HPDE6-E6E7 (cell line): ENCODE measurements at regions not wholly inside any gene's neighbourhood (a gene's known extent, or its start where the extent isn't known, plus 50 kb on each side); places are given as distances from the start of the nearest gene placed in this dataset.
A peak's percentile ranks its signal among the peaks of the same experiment; 100 is the strongest.

ENCODE experiments used
- DNase-seq: peaks from one replicate; pipeline ENCODE4 v3.0.0; 2011; ENCODE audit warnings: missing footprints; ENCODE audit errors: extremely low spot score

- peak; percentile 77 for DNase-seq
These were observed 108.8 kb downstream of the B3GNT2 start for GRCh38 chr2:62304429-62305417.

- DNase-seq = no peak
These were observed 107.9 kb downstream of the B3GNT2 start for GRCh38 chr2:62303788-62304187.

- no peak for DNase-seq
These were observed 106.9 kb downstream of the B3GNT2 start for GRCh38 chr2:62302631-62303435.

GRCh38 chr2:62300925-62301324 is 105.0 kb downstream of the B3GNT2 start:
- no peak for DNase-seq

GRCh38 chr2:62297624-62298010 is 101.7 kb downstream of the B3GNT2 start:
- DNase-seq = no peak

GRCh38 chr2:62296832-62297623 is 101.1 kb downstream of the B3GNT2 start:
- no peak for DNase-seq

- DNase-seq = no peak
These were observed 100.3 kb downstream of the B3GNT2 start for GRCh38 chr2:62296034-62296831.

- no peak for DNase-seq
These were observed 97.8 kb downstream of the B3GNT2 start for GRCh38 chr2:62293490-62294271.

GRCh38 chr2:62293151-62293489 is 97.2 kb downstream of the B3GNT2 start:
- no peak for DNase-seq

GRCh38 chr2:62292190-62292589 is 96.3 kb downstream of the B3GNT2 start:
- DNase-seq = no peak

GRCh38 chr2:62291517-62292137 is 95.7 kb downstream of the B3GNT2 start:
- no peak for DNase-seq

- DNase-seq = no peak
These were observed 95.1 kb downstream of the B3GNT2 start for GRCh38 chr2:62291052-62291451.

GRCh38 chr2:62287899-62288880 is 92.3 kb downstream of the B3GNT2 start:
- DNase-seq = peak; percentile 67

- DNase-seq = no peak
These were observed 91.4 kb downstream of the B3GNT2 start for GRCh38 chr2:62287282-62287681.

GRCh38 chr2:62286089-62286785 is 90.3 kb downstream of the B3GNT2 start:
- no peak for DNase-seq

- DNase-seq = no peak
These were observed 89.1 kb downstream of the B3GNT2 start for GRCh38 chr2:62284980-62285379.

- no peak for DNase-seq
These were observed 88.6 kb downstream of the B3GNT2 start for GRCh38 chr2:62284471-62284870.

GRCh38 chr2:62283147-62283546 is 87.2 kb downstream of the B3GNT2 start:
- DNase-seq = no peak
